ENCODE measurements at regions not wholly inside any gene's neighbourhood (a gene's known extent, or its start where the extent isn't known, plus 50 kb on each side); places are given as distances from the start of the nearest gene placed in this dataset.

DNA sequence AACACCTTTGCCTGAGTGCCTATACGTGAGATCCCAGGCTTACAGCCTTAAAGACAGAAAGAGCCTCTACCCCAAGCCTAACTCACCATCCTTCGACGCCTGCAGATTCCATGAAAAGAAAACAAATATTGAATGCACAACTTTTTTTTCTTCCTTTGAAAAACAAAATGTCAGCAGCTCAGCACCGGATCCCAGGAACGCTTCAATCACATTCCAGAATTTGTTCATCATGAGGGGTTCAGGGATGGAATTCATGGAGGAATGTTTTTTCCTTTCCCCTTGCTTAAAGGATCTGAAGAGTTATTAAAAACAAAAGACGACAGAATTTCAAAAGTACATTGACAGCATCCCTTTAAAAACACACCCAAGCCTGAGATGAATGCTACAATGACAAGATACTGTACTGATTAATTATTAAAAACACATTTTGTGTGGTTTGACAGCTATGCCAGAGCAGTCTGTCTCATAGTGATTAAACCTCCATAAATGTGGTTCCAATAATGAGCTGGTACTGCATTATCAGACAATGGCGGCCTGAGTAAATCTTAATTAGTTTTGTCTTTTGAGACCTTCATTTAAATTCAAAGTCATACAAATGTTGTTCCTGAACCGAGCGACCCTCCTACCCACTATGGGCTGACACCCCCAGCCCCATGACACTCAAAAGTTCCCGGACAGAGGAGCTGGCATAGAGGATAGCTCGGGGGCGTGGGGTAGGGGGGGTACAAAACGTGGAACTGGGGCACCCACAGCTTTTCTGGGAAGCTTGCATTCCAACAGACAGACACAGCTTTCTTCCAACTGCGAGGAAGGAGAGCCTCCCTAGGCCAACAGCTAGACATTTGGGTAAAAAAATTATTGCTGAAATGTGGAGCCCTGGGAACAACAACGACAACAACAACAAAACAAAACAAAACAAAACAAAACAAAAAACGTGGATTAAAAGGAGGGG, 227.5 kb downstream of the TTC32 start:
- TF ChIP-seq, protein P1, sequence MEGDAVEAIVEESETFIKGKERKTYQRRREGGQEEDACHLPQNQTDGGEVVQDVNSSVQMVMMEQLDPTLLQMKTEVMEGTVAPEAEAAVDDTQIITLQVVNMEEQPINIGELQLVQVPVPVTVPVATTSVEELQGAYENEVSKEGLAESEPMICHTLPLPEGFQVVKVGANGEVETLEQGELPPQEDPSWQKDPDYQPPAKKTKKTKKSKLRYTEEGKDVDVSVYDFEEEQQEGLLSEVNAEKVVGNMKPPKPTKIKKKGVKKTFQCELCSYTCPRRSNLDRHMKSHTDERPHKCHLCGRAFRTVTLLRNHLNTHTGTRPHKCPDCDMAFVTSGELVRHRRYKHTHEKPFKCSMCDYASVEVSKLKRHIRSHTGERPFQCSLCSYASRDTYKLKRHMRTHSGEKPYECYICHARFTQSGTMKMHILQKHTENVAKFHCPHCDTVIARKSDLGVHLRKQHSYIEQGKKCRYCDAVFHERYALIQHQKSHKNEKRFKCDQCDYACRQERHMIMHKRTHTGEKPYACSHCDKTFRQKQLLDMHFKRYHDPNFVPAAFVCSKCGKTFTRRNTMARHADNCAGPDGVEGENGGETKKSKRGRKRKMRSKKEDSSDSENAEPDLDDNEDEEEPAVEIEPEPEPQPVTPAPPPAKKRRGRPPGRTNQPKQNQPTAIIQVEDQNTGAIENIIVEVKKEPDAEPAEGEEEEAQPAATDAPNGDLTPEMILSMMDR (IDR thresholded peaks at IDR 0.05), result no peak
- no peak for TF ChIP-seq POLR2A (IDR thresholded peaks at IDR 0.05)

All from upper lobe of left lung (tissue), 4 donors.